HG03442 (cell line): ENCODE measurements at regions not wholly inside any gene's neighbourhood (a gene's known extent, or its start where the extent isn't known, plus 50 kb on each side); places are given as distances from the start of the nearest gene placed in this dataset.
"Not testable (repeated sequence)": the region's sequence is repeated elsewhere in the genome, so short reads cannot be mapped to it uniquely, and the experiment has no call there.

Experiments used
- ATAC-seq: cut with Tn5 transposase; IDR thresholded peaks from one replicate; pipeline ENCODE4 v1.9.1; 2021; ENCODE audit warnings: mild to moderate bottlenecking, moderate library complexity; ENCODE audit not compliant: unreplicated experiment

DNA sequence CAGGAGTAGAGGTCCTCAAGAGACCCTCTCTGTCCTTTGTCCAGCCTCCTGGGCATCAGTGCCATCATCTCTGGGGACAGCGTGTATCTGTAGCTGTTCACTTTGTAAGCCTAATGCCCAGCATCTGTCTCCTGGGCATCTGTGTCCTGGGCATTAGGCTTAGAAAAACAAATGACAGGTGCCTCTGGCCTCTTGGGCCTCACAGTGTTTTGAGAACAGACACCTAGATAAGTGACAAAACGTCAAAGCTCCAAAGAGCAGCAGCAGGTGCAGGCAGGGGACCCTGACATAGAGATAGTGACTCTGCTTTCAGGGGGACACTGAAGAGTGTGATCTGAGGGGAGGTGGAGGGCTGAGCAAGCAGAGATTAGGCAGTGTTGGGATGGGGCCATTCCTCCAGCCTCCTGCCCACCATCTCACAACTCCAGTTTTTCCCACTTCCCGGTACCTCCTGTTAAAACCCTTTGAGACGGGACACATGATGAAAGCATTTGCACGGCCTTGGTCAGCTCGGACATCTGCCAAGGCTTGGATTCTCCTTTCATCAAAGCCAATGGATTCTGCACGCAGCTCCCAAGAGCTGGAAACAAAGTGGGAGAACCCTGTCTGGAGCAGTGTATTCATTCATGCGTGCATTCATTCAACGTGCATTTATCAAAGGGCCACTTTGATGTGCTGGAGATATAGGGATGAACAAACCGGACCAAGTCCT is 55.5 kb upstream of the CD93 start:
- no peak for ATAC-seq

DNA sequence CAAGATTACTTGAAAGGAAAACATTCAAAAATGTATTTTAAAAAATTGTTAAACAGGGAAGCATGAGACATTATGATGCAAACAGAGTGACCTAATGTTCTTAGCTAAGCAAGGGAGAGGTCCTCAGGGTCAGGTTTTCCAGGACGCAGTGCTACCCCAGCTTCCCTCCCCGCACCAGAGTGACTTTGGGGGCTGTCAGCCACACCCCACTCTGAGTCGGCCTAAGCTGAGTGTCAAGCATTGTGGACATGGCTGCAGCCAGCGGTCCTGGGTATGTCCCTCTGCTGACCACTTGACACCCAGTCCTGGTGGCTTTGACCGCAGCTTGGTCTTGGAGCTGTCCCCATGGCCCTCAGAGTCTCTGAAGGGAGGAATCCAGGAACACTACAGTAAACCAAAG is 54.9 kb upstream of the CD93 start:
- no peak for ATAC-seq

DNA sequence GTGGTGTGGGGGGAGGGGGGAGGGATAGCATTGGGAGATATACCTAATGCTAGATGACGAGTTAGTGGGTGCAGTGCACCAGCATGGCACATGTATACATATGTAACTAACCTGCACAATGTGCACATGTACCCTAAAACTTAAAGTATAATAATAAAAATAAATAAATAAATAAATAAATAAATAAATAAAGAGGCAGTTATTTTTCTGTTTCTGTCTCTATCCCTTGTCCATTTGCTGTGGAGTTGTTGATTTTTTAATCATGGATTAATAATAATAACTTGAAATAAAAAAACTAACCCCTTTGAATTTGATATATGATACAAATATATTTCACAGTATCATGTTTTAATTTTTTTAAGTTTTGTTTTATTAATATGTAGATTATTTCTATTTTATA is 53.9 kb upstream of the CD93 start:
- not testable (repeated sequence) for ATAC-seq

DNA sequence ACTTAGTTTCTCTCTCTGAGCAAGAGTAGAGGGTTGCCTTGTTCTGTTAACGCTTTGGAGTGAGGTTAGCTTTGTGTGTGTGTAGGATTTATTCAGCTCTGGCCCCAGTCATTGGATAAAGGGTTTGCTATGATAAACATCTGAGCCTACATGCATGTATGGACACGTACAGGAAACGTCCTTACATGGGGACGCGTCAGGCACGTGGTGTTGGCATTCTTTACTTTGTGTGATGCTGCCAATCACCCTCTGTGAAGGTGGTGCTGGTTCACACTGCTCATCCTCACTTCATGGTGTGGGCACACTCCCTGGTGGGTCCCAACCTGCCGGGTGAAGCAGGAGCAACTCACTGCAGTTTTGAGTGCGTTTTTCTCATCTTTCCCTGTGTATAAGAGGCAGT is 53.4 kb upstream of the CD93 start:
- no peak for ATAC-seq

DNA sequence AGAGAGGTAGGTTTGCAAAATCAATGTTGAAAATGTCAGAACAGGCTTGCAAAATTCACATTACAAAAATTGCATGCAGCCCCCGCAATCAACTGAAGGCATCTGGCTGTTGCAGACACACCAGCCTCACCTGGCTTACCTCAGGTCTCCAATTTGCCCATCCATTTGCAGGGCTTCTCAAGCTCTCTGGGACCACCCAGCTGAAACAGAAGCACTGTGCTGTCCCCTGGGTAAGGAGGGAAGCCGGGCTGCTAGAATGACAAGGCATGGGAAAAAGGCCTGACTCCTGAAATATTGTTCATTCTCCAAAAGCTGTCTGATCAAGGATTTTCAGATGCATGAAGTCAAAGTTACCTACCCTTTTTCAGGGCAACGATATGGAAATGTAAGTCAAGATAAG is 52.6 kb upstream of the CD93 start:
- no peak for ATAC-seq

DNA sequence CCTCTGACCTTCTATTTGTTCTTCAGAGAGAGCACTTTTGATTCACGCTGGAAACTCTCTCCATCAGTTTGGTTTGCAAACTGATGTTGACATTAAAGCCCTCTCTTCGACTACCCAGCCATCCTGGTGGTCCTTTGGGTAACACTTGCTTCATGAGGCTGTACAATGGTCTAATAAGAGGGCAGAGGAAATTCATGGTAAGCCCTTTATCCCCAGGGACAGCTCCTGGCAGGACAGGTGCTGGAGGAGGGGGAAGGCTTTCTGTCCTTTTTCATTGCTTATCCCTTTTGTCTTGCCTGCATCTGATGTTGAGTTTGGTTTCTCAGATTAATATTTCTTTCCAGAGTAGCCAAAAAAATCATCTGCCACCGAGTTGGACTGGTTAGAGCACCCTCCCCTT is 52.1 kb upstream of the CD93 start:
- ATAC-seq, result no peak

DNA sequence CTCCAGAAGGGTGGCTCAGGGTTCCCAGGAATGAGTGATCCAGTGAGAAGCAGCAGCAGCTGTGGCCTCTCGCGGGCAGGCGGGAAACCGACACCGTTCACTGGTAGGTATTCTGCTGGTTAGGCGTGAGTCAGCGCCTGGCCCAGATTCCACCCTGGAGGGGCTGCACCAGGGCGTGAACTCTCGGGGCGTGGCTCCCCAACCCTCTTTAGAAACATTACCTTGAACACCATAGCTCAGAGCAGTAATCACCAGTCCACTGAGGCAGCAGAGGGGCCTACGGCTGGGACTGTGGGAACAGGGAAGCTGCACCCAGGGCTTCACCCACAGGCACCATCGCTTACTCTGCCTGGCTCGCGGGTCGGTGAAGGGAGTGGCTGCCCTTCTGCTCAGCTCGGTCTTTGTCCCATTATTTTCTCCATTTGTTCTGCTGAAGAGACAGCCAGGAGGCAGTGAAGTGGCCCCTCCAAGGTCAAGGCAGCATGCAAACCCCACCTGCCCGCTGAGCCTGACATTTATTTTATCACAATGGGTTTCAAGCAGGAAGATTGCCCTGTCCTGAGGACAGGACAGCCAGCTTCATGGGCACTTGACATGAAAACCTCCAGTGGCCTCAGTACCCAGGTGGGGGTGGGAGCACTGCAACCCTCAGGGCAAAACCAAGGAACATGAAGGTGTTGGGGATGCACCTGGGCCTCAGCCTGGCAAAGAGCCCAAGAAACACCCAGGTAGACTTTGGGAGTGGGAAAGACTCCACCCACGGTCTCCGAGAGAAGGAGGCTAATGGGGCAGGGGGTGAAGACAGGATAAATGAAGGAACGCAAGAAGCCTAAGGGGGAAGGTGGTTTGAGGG is 51.0 kb upstream of the CD93 start:
- no peak for ATAC-seq

DNA sequence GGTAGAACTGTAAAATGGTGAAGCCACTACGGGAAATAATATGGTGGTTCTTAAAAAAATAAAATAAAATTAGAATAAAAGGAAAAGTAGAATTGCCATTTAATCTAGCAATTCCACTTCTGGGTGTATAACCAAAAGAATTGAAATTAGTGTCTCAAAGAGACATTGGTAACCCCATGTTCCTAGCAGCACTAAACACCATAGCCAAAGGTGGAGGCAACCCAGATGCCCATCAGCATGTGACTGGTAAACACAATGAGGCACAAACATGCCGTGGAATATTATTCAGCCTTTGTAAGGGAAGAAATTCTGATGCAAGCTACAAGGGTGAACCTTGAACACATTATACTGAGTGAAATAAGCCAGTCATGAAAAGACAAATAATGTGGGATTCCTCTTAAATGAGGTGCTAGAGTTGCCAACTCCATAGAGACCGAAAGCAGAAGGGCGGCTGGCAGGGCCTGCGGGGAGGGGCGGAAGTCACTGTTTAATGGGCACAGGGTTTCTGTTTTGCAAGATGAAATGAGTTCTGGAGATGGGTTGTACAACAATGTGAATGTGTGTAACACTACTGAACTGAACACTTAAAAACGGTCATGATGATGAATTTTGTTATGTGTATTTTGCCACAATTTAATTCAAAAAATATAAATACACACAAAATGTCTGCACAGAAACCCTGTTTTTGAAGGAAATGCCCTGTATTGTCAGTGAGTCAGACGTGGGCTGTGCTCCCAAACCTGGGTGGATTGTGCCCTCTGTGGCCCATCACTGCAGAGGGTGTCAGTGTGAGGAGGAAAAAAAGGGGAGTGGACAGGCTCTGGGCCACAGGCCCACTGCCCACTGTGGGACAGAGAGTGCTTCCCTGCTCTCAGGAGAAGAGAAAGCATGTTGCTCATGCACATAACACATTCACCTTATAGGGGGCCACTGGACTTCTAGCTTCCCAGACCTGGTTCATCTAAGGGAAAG is 49.6 kb upstream of the CD93 start:
- ATAC-seq, result no peak
